ENCODE measurements at regions not wholly inside any gene's neighbourhood (a gene's known extent, or its start where the extent isn't known, plus 50 kb on each side); places are given as distances from the start of the nearest gene placed in this dataset.

DNA sequence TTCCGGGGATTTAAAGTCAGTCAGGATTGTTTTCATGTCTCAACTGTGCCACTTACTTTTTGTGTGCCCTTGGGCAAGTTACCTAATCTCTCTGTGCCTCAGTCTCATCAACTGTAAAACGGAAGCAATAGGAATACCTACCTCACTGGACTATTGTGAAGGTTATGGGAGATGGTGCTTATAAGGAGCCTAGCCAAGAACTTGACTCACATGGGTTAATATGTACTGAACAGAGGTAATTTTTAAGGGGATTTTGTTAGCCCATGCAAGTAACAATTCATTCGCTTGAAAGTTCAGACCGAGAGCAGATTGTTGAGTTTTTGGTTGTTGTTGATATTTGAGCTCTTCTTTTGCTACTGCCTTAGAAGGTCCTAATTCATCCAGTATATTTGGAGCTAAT is 202.9 kb downstream of the ZNF365 start:
- H3K27ac ChIP-seq = no peak overlapping the region
- no peaks in the 10 kb centered on the region for H3K36me3 ChIP-seq
- H3K27me3 ChIP-seq = no peaks in the 10 kb centered on the region
- H3K9me3 ChIP-seq = no peaks in the 10 kb centered on the region
- no peak overlapping the region for H3K4me3 ChIP-seq
- TF ChIP-seq CTCF (IDR thresholded peaks at IDR 0.05) = no peak
- DNase-seq = no peak
- peaks cover 0 to 6% (median 0%) of the 10 kb centered on the region in 4 donors for H3K4me1 ChIP-seq
- intact Hi-C loops (cut with DNase I; ENCODE audit: low total_unique reads) = no loop called here

GRCh38 chr10:62577666-62578291 is 203.6 kb downstream of the ZNF365 start:
- TF ChIP-seq CTCF (IDR thresholded peaks at IDR 0.05) = no peak
- Histone ChIP-seq H3K4me1 (peaks cover 0 to 12% (median 2%) of the 10 kb centered on the region in 4 donors), H3K27ac (no peak overlapping the region), H3K4me3 (no peak overlapping the region), H3K36me3 (no peaks in the 10 kb centered on the region), H3K9me3 (no peaks in the 10 kb centered on the region), H3K27me3 (no peaks in the 10 kb centered on the region)
- intact Hi-C loops (cut with DNase I; ENCODE audit: low total_unique reads) = no loop called here
- no peak for DNase-seq

DNA sequence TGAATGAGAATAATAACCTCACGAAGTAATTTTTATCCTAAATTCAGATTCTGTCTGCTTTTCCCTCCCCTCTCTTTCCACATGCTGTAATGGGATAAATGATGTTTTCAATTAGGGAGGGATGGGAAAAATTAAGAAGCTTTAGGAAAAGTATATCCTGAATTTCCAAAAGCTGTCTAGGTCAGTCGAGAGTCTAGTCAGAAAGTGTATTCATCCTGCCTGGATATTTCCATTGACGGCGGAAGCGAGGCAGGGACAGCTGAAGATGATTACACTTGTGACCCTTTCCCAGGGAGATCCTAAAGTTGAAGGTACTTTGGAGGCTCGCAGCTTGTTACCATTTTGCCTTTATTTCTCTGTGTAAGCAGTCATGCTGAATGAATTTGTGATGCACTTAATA is 204.1 kb downstream of the ZNF365 start:
- no peak for DNase-seq
- TF ChIP-seq CTCF (IDR thresholded peaks at IDR 0.05) = no peak
- Histone ChIP-seq H3K4me3 (no peak overlapping the region), H3K4me1 (peaks cover 0 to 18% (median 4%) of the 10 kb centered on the region in 4 donors), H3K27me3 (no peaks in the 10 kb centered on the region), H3K9me3 (no peaks in the 10 kb centered on the region), H3K36me3 (no peaks in the 10 kb centered on the region), H3K27ac (no peak overlapping the region)
- intact Hi-C loops (cut with DNase I; ENCODE audit: low total_unique reads) = no loop called here

GRCh38 chr10:62578916-62579315 is 204.7 kb downstream of the ZNF365 start:
- TF ChIP-seq CTCF (IDR thresholded peaks at IDR 0.05) = no peak
- Histone ChIP-seq H3K27me3 (no peaks in the 10 kb centered on the region), H3K4me1 (peaks cover 0 to 21% (median 6%) of the 10 kb centered on the region in 4 donors), H3K4me3 (no peak overlapping the region), H3K36me3 (no peaks in the 10 kb centered on the region), H3K27ac (no peak overlapping the region), H3K9me3 (no peaks in the 10 kb centered on the region)
- no peak for DNase-seq
- intact Hi-C loops (cut with DNase I; ENCODE audit: low total_unique reads) = no loop called here

- Histone ChIP-seq H3K27ac (no peak overlapping the region), H3K9me3 (no peaks in the 10 kb centered on the region), H3K4me1 (peaks cover 0 to 24% (median 6%) of the 10 kb centered on the region in 4 donors), H3K36me3 (no peaks in the 10 kb centered on the region), H3K27me3 (no peaks in the 10 kb centered on the region), H3K4me3 (no peak overlapping the region)
- no peak for TF ChIP-seq CTCF (IDR thresholded peaks at IDR 0.05)
- intact Hi-C loops (cut with DNase I; ENCODE audit: low total_unique reads) = no loop called here
- no peak for DNase-seq
Measured at GRCh38 chr10:62580396-62580795, 206.2 kb downstream of the ZNF365 start.

GRCh38 chr10:62581351-62581750 is 207.2 kb downstream of the ZNF365 start:
- Histone ChIP-seq H3K27me3 (no peaks in the 10 kb centered on the region), H3K9me3 (no peaks in the 10 kb centered on the region), H3K36me3 (no peaks in the 10 kb centered on the region), H3K4me1 (peaks cover 0 to 24% (median 6%) of the 10 kb centered on the region in 4 donors), H3K4me3 (no peak overlapping the region), H3K27ac (no peak overlapping the region)
- TF ChIP-seq CTCF (IDR thresholded peaks at IDR 0.05) = no peak
- intact Hi-C loops (cut with DNase I; ENCODE audit: low total_unique reads) = no loop called here
- no peak for DNase-seq

Measured in tibial artery (tissue), 4 donors.